Kasumi-1 (cell line): ENCODE measurements at regions not wholly inside any gene's neighbourhood (a gene's known extent, or its start where the extent isn't known, plus 50 kb on each side); places are given as distances from the start of the nearest gene placed in this dataset.

Source experiments
- DNase-seq, 2 experiments: peaks; one replicate each; lab custom pipeline; 2025; lab: John Stamatoyannopoulos, UW

DNA sequence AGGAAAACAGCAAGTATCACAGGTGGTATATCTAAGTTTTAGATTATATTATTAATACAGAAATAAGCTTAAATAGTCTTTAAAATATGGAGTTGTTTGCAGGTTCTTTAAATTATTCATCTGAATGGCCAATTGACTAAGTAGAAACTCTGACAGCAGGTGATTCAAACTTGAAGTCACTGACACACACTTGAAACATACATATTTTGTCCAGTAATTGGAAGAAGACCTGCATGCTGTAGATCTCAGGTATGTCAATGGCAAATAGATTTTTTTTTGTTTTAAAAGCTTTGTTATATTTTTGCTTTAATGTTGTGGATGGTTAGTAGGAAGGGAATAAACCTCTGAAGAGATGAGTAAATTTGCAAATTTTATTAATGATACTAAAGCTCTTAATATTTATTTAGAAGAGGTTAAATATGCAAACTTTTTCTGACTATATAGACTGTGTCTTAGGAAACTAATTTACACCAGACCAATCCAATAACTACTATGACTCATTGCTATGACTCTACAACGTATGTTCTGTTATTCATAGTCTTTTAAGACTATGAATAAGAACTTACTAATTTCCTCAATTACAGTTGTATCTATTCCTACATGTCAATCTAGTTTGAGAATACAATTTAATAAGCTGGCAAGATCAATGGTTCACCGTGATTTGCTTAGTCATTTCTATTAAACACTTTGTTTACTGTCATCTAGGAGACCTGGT, 53.9 kb upstream of the RORB start:
- DNase-seq = no peak

- no peak for DNase-seq
These were observed 52.8 kb upstream of the RORB start for GRCh38 chr9:74444369-74444768.
